ENCODE measurements at regions not wholly inside any gene's neighbourhood (a gene's known extent, or its start where the extent isn't known, plus 50 kb on each side); places are given as distances from the start of the nearest gene placed in this dataset.

GRCh38 chr15:93613386-93613785, 524.4 kb upstream of the RGMA start:
- TF ChIP-seq, protein P1, sequence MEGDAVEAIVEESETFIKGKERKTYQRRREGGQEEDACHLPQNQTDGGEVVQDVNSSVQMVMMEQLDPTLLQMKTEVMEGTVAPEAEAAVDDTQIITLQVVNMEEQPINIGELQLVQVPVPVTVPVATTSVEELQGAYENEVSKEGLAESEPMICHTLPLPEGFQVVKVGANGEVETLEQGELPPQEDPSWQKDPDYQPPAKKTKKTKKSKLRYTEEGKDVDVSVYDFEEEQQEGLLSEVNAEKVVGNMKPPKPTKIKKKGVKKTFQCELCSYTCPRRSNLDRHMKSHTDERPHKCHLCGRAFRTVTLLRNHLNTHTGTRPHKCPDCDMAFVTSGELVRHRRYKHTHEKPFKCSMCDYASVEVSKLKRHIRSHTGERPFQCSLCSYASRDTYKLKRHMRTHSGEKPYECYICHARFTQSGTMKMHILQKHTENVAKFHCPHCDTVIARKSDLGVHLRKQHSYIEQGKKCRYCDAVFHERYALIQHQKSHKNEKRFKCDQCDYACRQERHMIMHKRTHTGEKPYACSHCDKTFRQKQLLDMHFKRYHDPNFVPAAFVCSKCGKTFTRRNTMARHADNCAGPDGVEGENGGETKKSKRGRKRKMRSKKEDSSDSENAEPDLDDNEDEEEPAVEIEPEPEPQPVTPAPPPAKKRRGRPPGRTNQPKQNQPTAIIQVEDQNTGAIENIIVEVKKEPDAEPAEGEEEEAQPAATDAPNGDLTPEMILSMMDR (conservative IDR thresholded peaks at IDR 0.05), result no peak
- no peak for TF ChIP-seq ZFX (IDR thresholded peaks at IDR 0.05)

Data from C4-2B (cell line).